Smooth muscle cell (in vitro differentiated cells): ENCODE measurements at regions not wholly inside any gene's neighbourhood (a gene's known extent, or its start where the extent isn't known, plus 50 kb on each side); places are given as distances from the start of the nearest gene placed in this dataset.

Source experiments
- DNase-seq: peaks from one replicate; lab custom pipeline; 2025; ENCODE audit not compliant: unreplicated experiment; lab: John Stamatoyannopoulos, UW
- H2AFZ ChIP-seq: fragments of 200-600 bp; sonication (generic); 2 replicates; pipeline ENCODE4 v1.6.0; 2016; ENCODE audit warnings: antibody characterized with exemption, low read depth, mild to moderate bottlenecking
- H3F3A ChIP-seq: fragments of 200-600 bp; sonication (generic); 2 replicates; pipeline ENCODE4 v1.6.0; 2017; ENCODE audit warnings: antibody characterized with exemption, low read depth
- H3K27ac ChIP-seq: fragments of 200-600 bp; sonication (generic); 2 replicates; pipeline ENCODE4 v1.5.1; 2016; ENCODE audit warnings: low read depth, mild to moderate bottlenecking
- H3K27me3 ChIP-seq: fragments of 200-600 bp; sonication (generic); 2 replicates; pipeline ENCODE4 v1.6.1; 2016; ENCODE audit warnings: low read depth, mild to moderate bottlenecking
- H3K36me3 ChIP-seq: fragments of 200-600 bp; sonication (generic); 2 replicates; pipeline ENCODE4 v1.5.1; 2016; ENCODE audit warnings: low read depth
- H3K4me1 ChIP-seq: fragments of 200-600 bp; sonication (generic); 2 replicates; pipeline ENCODE4 v1.5.1; 2016; ENCODE audit warnings: low read depth
- H3K4me2 ChIP-seq: fragments of 200-600 bp; sonication (generic); 2 replicates; pipeline ENCODE4 v1.6.0; 2016; ENCODE audit warnings: mild to moderate bottlenecking
- H3K4me3 ChIP-seq: fragments of 200-600 bp; sonication (generic); 2 replicates; pipeline ENCODE4 v1.5.1; 2016; ENCODE audit warnings: mild to moderate bottlenecking
- H3K79me2 ChIP-seq: fragments of 200-600 bp; sonication (generic); 2 replicates; pipeline ENCODE4 v1.6.0; 2016; ENCODE audit warnings: low read depth, mild to moderate bottlenecking
- H3K9ac ChIP-seq: fragments of 200-600 bp; sonication (generic); 2 replicates; pipeline ENCODE4 v1.6.0; 2016; ENCODE audit warnings: low read depth
- H3K9me3 ChIP-seq: fragments of 200-600 bp; sonication (generic); replicated peaks from 2 replicates; pipeline ENCODE4 v1.5.1; 2016; ENCODE audit warnings: low read depth
- H4K20me1 ChIP-seq: fragments of 200-600 bp; sonication (generic); 2 replicates; pipeline ENCODE4 v1.6.0; 2016; ENCODE audit warnings: low read depth
- WGBS: methylation state at CpG from one replicate; pipeline ENCODE4 v1.1.7; 2016; ENCODE audit warnings: low lambda C conversion rate; 5-methylcytosine and 5-hydroxymethylcytosine counted together
- TF ChIP-seq, protein P1 (sequence below): fragments of 200-600 bp; sonication (generic); IDR thresholded peaks from 2 replicates; pipeline ENCODE4 v1.5.1; 2017; ENCODE audit warnings: borderline replicate concordance, mild to moderate bottlenecking, antibody characterized with exemption; ENCODE audit not compliant: insufficient read depth, poor library complexity, severe bottlenecking

DNA sequence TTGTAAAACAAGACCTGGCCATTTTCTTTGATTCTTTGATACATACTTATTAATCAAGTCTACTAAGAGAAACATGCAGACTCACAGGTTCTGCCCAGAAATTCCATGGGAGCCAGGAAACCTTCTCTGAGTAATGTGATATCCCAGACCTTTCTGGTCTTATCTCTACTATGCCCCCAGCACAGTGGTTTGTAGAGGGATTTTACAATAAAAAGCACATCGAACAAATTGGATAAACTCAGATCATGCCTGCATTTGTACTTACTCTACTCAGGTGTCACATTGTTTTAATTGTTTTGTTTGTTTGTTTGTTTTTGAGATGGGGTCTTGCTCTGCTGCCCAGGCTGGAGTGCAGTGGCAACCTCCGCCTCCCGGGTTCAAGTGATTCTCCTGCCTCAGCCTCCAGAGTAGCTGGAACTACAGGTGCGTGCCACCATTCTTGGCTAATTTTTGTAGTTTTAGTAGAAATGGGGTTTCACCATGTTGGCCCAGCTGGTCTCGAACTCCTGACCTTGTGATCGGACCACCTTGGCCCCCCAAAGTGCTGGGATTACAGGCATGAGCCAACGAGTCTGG lies 179.5 kb downstream of the ZNF608 start:
- H3K36me3 ChIP-seq = no peaks in the 10 kb centered on the region
- no peaks in the 10 kb centered on the region for H3K4me1 ChIP-seq
- no peak overlapping the region for H3K9ac ChIP-seq
- no peak overlapping the region for H3K4me2 ChIP-seq
- H3K79me2 ChIP-seq = no peaks in the 10 kb centered on the region
- no peaks in the 10 kb centered on the region for H4K20me1 ChIP-seq
- no peak for DNase-seq
- no peak overlapping the region for H3K4me3 ChIP-seq
- no peaks in the 10 kb centered on the region for H3K9me3 ChIP-seq
- H2AFZ ChIP-seq = no peak overlapping the region
- WGBS = 97% methylated on average over 6 of the region's 7 CpGs
- no peaks in the 10 kb centered on the region for H3F3A ChIP-seq
- no peak overlapping the region for H3K27ac ChIP-seq
- H3K27me3 ChIP-seq = no peaks in the 10 kb centered on the region
- TF ChIP-seq, protein P1, sequence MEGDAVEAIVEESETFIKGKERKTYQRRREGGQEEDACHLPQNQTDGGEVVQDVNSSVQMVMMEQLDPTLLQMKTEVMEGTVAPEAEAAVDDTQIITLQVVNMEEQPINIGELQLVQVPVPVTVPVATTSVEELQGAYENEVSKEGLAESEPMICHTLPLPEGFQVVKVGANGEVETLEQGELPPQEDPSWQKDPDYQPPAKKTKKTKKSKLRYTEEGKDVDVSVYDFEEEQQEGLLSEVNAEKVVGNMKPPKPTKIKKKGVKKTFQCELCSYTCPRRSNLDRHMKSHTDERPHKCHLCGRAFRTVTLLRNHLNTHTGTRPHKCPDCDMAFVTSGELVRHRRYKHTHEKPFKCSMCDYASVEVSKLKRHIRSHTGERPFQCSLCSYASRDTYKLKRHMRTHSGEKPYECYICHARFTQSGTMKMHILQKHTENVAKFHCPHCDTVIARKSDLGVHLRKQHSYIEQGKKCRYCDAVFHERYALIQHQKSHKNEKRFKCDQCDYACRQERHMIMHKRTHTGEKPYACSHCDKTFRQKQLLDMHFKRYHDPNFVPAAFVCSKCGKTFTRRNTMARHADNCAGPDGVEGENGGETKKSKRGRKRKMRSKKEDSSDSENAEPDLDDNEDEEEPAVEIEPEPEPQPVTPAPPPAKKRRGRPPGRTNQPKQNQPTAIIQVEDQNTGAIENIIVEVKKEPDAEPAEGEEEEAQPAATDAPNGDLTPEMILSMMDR = no peak

DNA sequence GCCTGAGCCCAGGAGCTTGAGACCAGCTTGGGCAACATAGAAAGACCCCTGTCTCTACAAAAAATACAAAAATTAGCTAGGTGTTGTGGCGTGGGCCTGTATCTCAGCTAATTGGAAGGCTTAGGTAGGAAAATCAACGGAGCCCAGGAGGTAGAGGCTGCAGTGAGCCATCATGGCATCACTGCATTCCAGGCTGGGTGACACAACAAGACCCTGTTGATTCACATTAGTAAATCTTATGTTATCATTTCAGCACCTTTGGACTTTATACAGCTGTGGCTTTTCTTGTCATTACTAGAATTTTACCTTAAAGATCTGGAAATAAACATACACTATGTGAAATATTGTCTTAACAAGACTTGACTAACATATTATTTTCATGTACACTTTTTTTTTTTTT lies 185.0 kb downstream of the ZNF608 start:
- Histone ChIP-seq H3K27me3 (no peaks in the 10 kb centered on the region), H2AFZ (no peak overlapping the region), H3K27ac (no peak overlapping the region), H3K4me3 (no peak overlapping the region), H3K9me3 (no peaks in the 10 kb centered on the region), H3K79me2 (no peaks in the 10 kb centered on the region), H3K4me1 (no peaks in the 10 kb centered on the region), H4K20me1 (no peaks in the 10 kb centered on the region), H3F3A (no peaks in the 10 kb centered on the region), H3K36me3 (no peaks in the 10 kb centered on the region), H3K9ac (no peak overlapping the region), H3K4me2 (no peak overlapping the region)
- no peak for DNase-seq
- TF ChIP-seq, protein P1 = no peak
- 75% methylated on average over 2 of the region's 2 CpGs for WGBS

- WGBS = 98% methylated on average over 3 of the region's 3 CpGs
- H3F3A ChIP-seq = no peaks in the 10 kb centered on the region
- H3K27ac ChIP-seq = no peak overlapping the region
- H3K4me1 ChIP-seq = no peaks in the 10 kb centered on the region
- H3K79me2 ChIP-seq = no peaks in the 10 kb centered on the region
- H3K9ac ChIP-seq = no peak overlapping the region
- no peak overlapping the region for H3K4me2 ChIP-seq
- TF ChIP-seq, protein P1 = no peak
- no peak overlapping the region for H2AFZ ChIP-seq
- no peaks in the 10 kb centered on the region for H3K9me3 ChIP-seq
- H3K27me3 ChIP-seq = no peaks in the 10 kb centered on the region
- DNase-seq = no peak
- H4K20me1 ChIP-seq = no peaks in the 10 kb centered on the region
- H3K36me3 ChIP-seq = no peaks in the 10 kb centered on the region
- H3K4me3 ChIP-seq = no peak overlapping the region
Measured at GRCh38 chr5:124560370-124560769, 186.1 kb downstream of the ZNF608 start.

DNA sequence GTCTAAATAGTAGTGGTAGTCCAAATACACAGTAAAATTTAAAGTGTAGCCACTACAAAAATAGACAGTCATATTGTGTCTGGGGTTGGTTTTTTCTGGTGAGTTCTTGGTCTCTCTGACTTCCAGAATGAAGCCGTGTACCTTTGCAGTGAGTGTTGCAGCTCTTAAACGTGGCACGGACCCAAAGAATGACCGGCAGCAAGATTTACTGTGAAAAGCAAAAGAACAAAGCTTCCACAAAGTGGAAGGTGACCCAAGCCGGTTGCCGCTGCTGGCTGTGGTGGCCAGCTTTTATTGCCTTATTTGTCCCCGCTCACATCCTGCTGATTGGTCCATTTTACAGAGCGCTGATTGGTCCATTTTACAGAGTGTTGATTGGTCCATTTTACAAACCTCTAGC lies 188.7 kb downstream of the ZNF608 start:
- no peak for DNase-seq
- 97% methylated on average over 8 of the region's 8 CpGs for WGBS
- Histone ChIP-seq H3K4me1 (no peaks in the 10 kb centered on the region), H3K36me3 (no peaks in the 10 kb centered on the region), H4K20me1 (no peaks in the 10 kb centered on the region), H3K27me3 (no peaks in the 10 kb centered on the region), H3K79me2 (no peaks in the 10 kb centered on the region), H2AFZ (no peak overlapping the region), H3K27ac (no peak overlapping the region), H3K9me3 (no peaks in the 10 kb centered on the region), H3K4me2 (no peak overlapping the region), H3F3A (peaks cover 4% of the 10 kb centered on the region), H3K4me3 (no peak overlapping the region), H3K9ac (no peak overlapping the region)
- TF ChIP-seq, protein P1 = no peak
